ENCODE measurements at regions not wholly inside any gene's neighbourhood (a gene's known extent, or its start where the extent isn't known, plus 50 kb on each side); places are given as distances from the start of the nearest gene placed in this dataset.

DNA sequence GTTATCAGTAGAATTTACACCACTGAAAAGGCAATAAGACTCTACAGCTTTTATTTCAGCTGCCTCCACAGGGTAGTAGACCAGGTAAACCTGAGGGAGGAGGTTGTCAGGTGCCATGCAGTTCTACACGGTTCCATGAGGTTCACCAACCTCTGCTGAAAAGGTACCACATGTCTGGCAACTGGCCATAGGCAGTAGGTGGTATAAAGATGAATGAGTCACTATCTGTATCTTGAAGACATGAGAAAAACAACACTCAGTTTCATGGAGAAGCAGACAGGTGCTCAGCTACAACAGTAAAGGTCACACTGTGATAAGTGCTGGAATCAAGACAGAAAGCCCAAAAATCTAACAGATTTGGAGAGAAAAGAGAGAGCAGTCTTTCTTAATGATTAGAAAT lies 145.4 kb downstream of the PTGER3 start:
- no peak for TF ChIP-seq CTCF (IDR thresholded peaks at IDR 0.05)
- no peak for TF ChIP-seq POLR2A (IDR thresholded peaks at IDR 0.05)

All from suprapubic skin (tissue), 3 donors.